Right atrium auricular region (tissue), 2 donors: ENCODE measurements at regions not wholly inside any gene's neighbourhood (a gene's known extent, or its start where the extent isn't known, plus 50 kb on each side); places are given as distances from the start of the nearest gene placed in this dataset.

Experiments used
- DNase-seq: peaks from one replicate; pipeline ENCODE4 v3.0.0-alpha.2; 2019; ENCODE audit warnings: low spot score
- H3K27ac ChIP-seq, 2 donors: fragments of 200-600 bp; sonication (generic); 1 replicate in 1 of 2; 2 replicates in 1 of 2; pipeline ENCODE4 v1.5.1; 2016 to 2019
- H3K27me3 ChIP-seq, 2 donors: fragments of 200-600 bp; sonication (generic); one replicate each; pipeline versions ENCODE4 v1.5.1 to v1.6.0; 2017 to 2019
- H3K36me3 ChIP-seq: fragments of 200-600 bp; sonication (generic); one replicate; pipeline ENCODE4 v1.5.1; 2016
- H3K4me1 ChIP-seq, 2 donors: fragments of 200-600 bp; sonication (generic); one replicate each; pipeline versions ENCODE4 v1.5.1 to v1.6.0; 2017 to 2019
- H3K4me3 ChIP-seq, 2 donors: fragments of 200-600 bp; sonication (generic); 1 replicate in 1 of 2; 2 replicates in 1 of 2; pipeline ENCODE4 v1.5.1; 2017 to 2019; ENCODE audit warnings: mild to moderate bottlenecking in 1 of 2, moderate library complexity in 1 of 2
- H3K9me3 ChIP-seq, 2 donors: fragments of 200-600 bp; sonication (generic); one replicate each; pipeline ENCODE4 v1.5.1; 2019
- TF ChIP-seq, protein P1 (sequence below), 2 donors: fragments of 200-600 bp; sonication (generic); IDR thresholded peaks; one replicate each; pipeline ENCODE4 v1.5.1; 2019; ENCODE audit warnings: antibody characterized with exemption in 2 of 2

- peaks cover 28% of the 10 kb centered on the region for H3K36me3 ChIP-seq
- H3K4me3 ChIP-seq, result no peak overlapping the region
- H3K9me3 ChIP-seq, result peaks cover 0 to 24% of the 10 kb centered on the region in 2 donors
- TF ChIP-seq, protein P1, sequence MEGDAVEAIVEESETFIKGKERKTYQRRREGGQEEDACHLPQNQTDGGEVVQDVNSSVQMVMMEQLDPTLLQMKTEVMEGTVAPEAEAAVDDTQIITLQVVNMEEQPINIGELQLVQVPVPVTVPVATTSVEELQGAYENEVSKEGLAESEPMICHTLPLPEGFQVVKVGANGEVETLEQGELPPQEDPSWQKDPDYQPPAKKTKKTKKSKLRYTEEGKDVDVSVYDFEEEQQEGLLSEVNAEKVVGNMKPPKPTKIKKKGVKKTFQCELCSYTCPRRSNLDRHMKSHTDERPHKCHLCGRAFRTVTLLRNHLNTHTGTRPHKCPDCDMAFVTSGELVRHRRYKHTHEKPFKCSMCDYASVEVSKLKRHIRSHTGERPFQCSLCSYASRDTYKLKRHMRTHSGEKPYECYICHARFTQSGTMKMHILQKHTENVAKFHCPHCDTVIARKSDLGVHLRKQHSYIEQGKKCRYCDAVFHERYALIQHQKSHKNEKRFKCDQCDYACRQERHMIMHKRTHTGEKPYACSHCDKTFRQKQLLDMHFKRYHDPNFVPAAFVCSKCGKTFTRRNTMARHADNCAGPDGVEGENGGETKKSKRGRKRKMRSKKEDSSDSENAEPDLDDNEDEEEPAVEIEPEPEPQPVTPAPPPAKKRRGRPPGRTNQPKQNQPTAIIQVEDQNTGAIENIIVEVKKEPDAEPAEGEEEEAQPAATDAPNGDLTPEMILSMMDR (IDR thresholded peaks at IDR 0.05), result no peak
- no peaks in the 10 kb centered on the region for H3K27me3 ChIP-seq
- no peak overlapping the region for H3K27ac ChIP-seq
- no peaks in the 10 kb centered on the region for H3K4me1 ChIP-seq
- no peak for DNase-seq
Measured at GRCh38 chr19:5205381-5205780, 135.2 kb downstream of the PTPRS start.

- Histone ChIP-seq H3K9me3 (peaks cover 0 to 32% of the 10 kb centered on the region in 2 donors), H3K4me1 (no peaks in the 10 kb centered on the region), H3K4me3 (no peak overlapping the region), H3K36me3 (peaks cover 18% of the 10 kb centered on the region), H3K27me3 (no peaks in the 10 kb centered on the region), H3K27ac (no peak overlapping the region)
- TF ChIP-seq, protein P1 (IDR thresholded peaks at IDR 0.05), result no peak
- DNase-seq, result no peak
Measured at GRCh38 chr19:5204212-5204611, 136.4 kb downstream of the PTPRS start.
